WI38 (cell line): ENCODE measurements at regions not wholly inside any gene's neighbourhood (a gene's known extent, or its start where the extent isn't known, plus 50 kb on each side); places are given as distances from the start of the nearest gene placed in this dataset.

Experiments used
- H3K4me3 ChIP-seq: 2 replicates; pipeline ENCODE4 v1.5.1; 2011; ENCODE audit warnings: low read depth, mild to moderate bottlenecking, control low read depth, low read length
- TF ChIP-seq, protein P1 (sequence below): IDR thresholded peaks from 2 replicates; pipeline ENCODE4 v1.5.1; 2012; ENCODE audit warnings: low read depth, mild to moderate bottlenecking, control low read depth, low read length

DNA sequence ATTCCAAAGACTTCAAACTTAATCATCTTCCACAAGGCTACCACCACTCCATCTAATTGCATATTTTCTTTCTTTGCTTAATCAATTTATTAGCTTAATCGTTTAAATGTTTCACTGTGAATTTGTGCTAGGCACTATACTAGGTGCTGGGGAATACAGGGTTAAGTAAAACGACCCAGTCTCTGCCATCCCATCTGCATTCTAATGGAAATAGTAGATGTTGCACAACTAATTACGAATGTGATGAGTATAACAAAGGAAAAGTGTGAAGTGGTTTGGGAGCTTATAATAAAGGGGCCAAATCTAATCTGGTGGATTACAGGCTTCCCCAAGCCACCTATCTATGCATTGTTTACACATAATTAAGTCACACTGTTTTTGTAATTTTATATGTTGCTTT, 147.1 kb downstream of the FAM181B start:
- TF ChIP-seq, protein P1, sequence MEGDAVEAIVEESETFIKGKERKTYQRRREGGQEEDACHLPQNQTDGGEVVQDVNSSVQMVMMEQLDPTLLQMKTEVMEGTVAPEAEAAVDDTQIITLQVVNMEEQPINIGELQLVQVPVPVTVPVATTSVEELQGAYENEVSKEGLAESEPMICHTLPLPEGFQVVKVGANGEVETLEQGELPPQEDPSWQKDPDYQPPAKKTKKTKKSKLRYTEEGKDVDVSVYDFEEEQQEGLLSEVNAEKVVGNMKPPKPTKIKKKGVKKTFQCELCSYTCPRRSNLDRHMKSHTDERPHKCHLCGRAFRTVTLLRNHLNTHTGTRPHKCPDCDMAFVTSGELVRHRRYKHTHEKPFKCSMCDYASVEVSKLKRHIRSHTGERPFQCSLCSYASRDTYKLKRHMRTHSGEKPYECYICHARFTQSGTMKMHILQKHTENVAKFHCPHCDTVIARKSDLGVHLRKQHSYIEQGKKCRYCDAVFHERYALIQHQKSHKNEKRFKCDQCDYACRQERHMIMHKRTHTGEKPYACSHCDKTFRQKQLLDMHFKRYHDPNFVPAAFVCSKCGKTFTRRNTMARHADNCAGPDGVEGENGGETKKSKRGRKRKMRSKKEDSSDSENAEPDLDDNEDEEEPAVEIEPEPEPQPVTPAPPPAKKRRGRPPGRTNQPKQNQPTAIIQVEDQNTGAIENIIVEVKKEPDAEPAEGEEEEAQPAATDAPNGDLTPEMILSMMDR: no peak
- H3K4me3 ChIP-seq: no peak overlapping the region

DNA sequence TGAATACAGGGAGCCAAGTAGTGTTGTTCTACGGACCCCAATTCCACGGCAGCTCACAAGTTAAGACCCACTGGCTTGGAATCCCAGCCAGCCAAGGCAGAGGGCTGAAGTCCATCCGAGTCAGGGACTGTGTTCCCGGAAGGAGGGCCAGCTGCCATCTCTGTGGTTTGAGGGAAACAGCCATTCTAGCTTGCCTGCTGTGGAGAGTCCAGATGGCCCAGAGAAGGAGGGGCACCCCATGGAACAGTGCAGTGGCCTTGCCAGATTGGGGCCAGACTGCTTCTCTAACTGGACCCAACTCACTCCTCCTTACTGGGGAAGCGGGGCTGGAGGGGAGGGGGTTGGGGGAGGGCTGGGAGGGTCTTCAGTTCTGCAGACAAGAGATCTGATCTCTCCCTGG, 156.4 kb downstream of the FAM181B start:
- TF ChIP-seq, protein P1: no peak
- H3K4me3 ChIP-seq: no peak overlapping the region

DNA sequence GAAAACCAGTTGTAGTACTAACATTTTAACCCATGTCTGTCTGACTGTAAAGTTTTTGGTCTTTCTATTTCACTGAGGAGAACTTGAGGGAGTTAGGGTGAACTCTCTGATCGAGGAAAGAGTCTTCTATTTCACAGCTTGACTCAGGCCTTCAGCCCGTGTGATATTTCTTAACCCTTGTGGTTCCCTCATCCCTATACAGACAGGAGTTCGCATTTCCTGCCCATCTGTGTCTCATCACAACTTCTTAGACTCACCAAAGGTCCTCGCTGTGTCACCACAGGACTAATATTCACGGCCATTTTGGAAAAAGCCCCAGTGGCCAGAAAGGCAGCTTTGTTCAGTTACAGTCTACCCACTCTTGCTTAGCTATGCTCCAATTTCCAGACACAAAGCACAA, 172.8 kb downstream of the FAM181B start:
- TF ChIP-seq, protein P1: no peak
- no peak overlapping the region for H3K4me3 ChIP-seq

DNA sequence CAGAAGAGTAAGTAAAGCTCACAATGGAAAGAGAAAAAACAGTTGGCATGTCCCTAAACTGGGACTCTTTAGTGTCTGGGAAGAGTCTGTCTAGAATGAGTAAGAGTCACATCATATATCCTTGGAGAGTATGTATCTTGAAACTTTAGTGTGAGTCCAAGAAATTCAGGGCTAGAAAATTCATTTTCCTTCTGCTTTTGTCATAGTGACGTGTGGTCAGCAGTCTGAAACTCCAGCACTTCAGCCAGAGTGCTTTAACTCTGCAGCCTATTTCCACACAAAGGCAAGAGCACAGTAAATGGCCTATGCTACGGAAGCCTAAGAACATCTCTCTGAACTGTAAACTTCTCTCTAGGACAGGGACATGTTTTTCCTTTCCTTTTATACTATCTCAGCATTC, 174.1 kb downstream of the FAM181B start:
- no peak overlapping the region for H3K4me3 ChIP-seq
- TF ChIP-seq, protein P1: no peak

DNA sequence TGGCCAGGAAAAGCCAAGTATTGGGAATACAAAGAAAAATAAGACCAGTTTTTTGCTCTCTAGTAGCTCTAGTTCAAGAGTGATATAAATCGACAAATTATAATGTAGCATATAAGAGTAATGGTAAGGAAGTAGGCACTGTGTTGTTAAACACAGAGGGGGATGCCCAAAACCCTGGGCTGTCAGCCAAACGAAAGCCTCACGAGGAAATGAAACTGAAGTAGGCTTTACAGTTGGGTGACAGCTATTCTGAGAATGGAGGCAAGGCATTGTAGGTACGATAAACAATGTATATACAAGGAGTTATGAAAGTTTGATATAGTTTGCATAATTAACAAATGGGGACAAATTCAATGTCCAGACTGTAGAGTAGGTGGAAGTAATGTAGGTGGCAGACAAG, 176.4 kb downstream of the FAM181B start:
- TF ChIP-seq, protein P1: no peak
- H3K4me3 ChIP-seq: no peak overlapping the region

DNA sequence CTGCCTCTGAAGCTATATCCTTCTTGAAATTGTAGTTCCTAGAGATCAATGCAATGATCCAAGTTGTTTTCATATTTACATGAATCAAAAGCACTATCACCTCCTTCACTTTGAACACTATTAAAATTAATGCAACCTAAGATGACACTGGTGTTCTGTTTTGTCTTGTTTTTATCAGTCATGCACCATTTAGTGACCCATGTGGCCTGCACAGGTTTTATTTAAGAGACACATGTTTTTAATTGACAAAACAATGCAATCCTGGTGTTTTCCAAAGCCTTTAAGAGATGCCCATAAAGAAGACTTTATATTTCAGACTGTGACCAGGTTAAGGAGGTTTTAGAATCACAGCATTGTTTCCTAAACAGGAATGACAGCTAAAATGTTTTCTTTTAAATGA, 177.5 kb downstream of the FAM181B start:
- H3K4me3 ChIP-seq: no peak overlapping the region
- TF ChIP-seq, protein P1: no peak

DNA sequence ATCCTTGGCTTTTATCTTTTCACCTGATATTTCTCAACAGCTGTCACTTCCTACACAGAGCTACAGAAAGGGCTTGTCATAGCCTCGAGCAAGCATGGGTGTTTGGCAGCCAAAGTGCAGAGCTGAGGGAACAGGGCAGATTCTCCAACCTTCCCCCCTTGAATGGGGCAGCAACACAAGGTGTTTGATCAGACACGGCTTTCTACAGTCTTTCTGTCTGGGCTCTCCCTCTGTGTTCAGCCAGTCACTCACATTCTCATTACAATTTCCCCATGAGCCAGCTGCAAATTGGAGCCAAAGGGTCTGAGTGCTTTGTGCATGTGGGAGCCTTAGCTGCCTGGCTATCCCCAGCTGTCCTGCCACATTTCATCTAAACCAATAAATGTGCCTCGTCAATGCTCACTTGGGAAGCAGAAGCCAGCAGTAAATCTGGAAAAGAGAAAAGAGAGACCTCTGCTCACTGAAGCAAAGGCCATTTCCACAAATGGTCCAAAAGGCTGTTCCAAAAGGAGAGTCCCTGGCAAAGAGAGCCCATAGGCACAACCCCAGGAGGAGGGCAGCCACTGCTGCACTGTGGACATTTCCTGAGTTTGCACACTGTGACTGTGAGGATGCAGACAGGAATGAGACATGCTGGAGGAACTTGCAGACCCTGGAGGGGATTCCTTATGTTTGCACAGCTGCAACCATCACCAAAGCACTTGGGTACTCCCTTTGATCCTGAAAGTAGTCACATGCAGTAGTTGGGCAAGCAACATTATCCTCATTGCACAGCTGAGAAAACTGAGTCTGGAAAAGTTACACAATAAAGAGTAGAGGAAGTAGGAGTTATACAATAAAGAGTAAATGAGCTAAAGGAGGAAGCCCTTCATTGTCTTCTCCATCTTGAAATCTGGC, 186.8 kb downstream of the FAM181B start:
- TF ChIP-seq, protein P1: no peak
- H3K4me3 ChIP-seq: no peak overlapping the region
